Activated CD8-positive, alpha-beta T cell treated with anti-CD3 and anti-CD28 coated beads for 36 hours (primary cell): ENCODE measurements at regions not wholly inside any gene's neighbourhood (a gene's known extent, or its start where the extent isn't known, plus 50 kb on each side); places are given as distances from the start of the nearest gene placed in this dataset.
"Not testable (repeated sequence)": the region's sequence is repeated elsewhere in the genome, so short reads cannot be mapped to it uniquely, and the experiment has no call there.

Experiments
- ATAC-seq: fragments of 200-7000 bp; cut with Tn5 transposase; one replicate; pipeline ENCODE4 v1.10.0; 2021; ENCODE audit warnings: mild to moderate bottlenecking, moderate library complexity
- CTCF ChIA-PET: fragments of 350-600 bp; sonication (Branson Sonifier 250); formaldehyde crosslinking; loops from one replicate; lab custom pipeline; 2021; ENCODE audit warnings: antibody characterized with exemption; lab: Charles Lee
- POLR2A ChIA-PET: fragments of 350-600 bp; sonication (Branson Sonifier 250); formaldehyde crosslinking; loops from one replicate; lab custom pipeline; 2021; ENCODE audit warnings: antibody characterized with exemption; lab: Charles Lee
- DNase-seq: peaks from one replicate; pipeline ENCODE4 v3.0.0-alpha.2; 2020
- H3K27ac Mint-ChIP-seq: one replicate; pipeline ENCODE4 v1.8.0; 2021; ENCODE audit warnings: mild to moderate bottlenecking, mixed read lengths
- H3K27me3 Mint-ChIP-seq: one replicate; pipeline ENCODE4 v1.8.0; 2021; ENCODE audit warnings: mixed read lengths
- H3K36me3 Mint-ChIP-seq: one replicate; pipeline ENCODE4 v1.8.0; 2021; ENCODE audit warnings: low read depth, mixed read lengths
- H3K4me1 Mint-ChIP-seq: one replicate; pipeline ENCODE4 v1.8.0; 2021; ENCODE audit warnings: low read depth, mixed read lengths
- H3K4me3 Mint-ChIP-seq: one replicate; pipeline ENCODE4 v1.8.0; 2021; ENCODE audit warnings: mild to moderate bottlenecking, moderate library complexity, mixed read lengths
- H3K9me3 Mint-ChIP-seq: one replicate; pipeline ENCODE4 v1.8.0; 2021; ENCODE audit warnings: mixed read lengths
- CTCF ChIP-seq: fragments of 200-600 bp; IDR thresholded peaks from one replicate; pipeline ENCODE4 v1.8.0; 2022; ENCODE audit warnings: antibody characterized with exemption, mild to moderate bottlenecking
- intact Hi-C: fragments of 100-400 bp; cut with micrococcal nuclease; formaldehyde crosslinking; loops from one replicate; pipeline ENCODE4 v1.10.0; 2022

GRCh38 chr21:17682924-17683323, 70.2 kb upstream of the BTG3 start:
- ATAC-seq = peak; percentile 72
- peaks cover 26% of the 10 kb centered on the region for H3K4me1 Mint-ChIP-seq
- ChIA-PET POLR2A (interaction anchor here (0.9 kb wide), 1 partner anchor 94 kb away, joined by 3 read pairs; no protein-coding TSS in a partner anchor), CTCF (interaction anchor here (0.9 to 3.8 kb wide), 2 partner anchors 240 to 242 kb away, joined by 3 to 21 read pairs; no protein-coding TSS in a partner anchor)
- no peak for DNase-seq
- no peak overlapping the region for H3K4me3 Mint-ChIP-seq
- intact Hi-C loops = loop anchor here (5.0 kb wide), 1 partner anchor 99 kb away; no protein-coding TSS in a partner anchor
- H3K27me3 Mint-ChIP-seq = no peaks in the 10 kb centered on the region
- H3K36me3 Mint-ChIP-seq = peaks cover 2% of the 10 kb centered on the region
- TF ChIP-seq CTCF = no peak
- H3K9me3 Mint-ChIP-seq = peaks cover 3% of the 10 kb centered on the region
- no peak overlapping the region for H3K27ac Mint-ChIP-seq

GRCh38 chr21:17679002-17679600, 66.4 kb upstream of the BTG3 start:
- peak; percentile 71 for TF ChIP-seq CTCF
- POLR2A ChIA-PET = no interaction called here
- intact Hi-C loops = loop anchor here (1.0 to 2.0 kb wide), 2 partner anchors 224 to 246 kb away; no protein-coding TSS in a partner anchor
- H3K4me1 Mint-ChIP-seq = peaks cover 13% of the 10 kb centered on the region
- H3K27ac Mint-ChIP-seq = no peak overlapping the region
- DNase-seq (peak; percentile 15), ATAC-seq (peak; percentile 87)
- H3K27me3 Mint-ChIP-seq = no peaks in the 10 kb centered on the region
- H3K4me3 Mint-ChIP-seq = no peak overlapping the region
- H3K9me3 Mint-ChIP-seq = no peaks in the 10 kb centered on the region
- CTCF ChIA-PET = interaction anchor here (0.6 to 3.2 kb wide), 27 partner anchors 10 to 252 kb away, joined by 3 to 55 read pairs (median 4); no protein-coding TSS in a partner anchor
- H3K36me3 Mint-ChIP-seq = no peaks in the 10 kb centered on the region

- ATAC-seq, DNase-seq, H3K4me1 Mint-ChIP-seq, H3K36me3 Mint-ChIP-seq, POLR2A ChIA-PET, intact Hi-C loops, H3K4me3 Mint-ChIP-seq, H3K27ac Mint-ChIP-seq, H3K9me3 Mint-ChIP-seq, H3K27me3 Mint-ChIP-seq: not testable (repeated sequence)
- CTCF ChIA-PET = interaction anchor here (3.2 kb wide), 2 partner anchors 13 to 228 kb away, joined by 33 to 37 read pairs; no protein-coding TSS in a partner anchor
These were observed 64.2 kb upstream of the BTG3 start for GRCh38 chr21:17676930-17677329.

GRCh38 chr21:17674106-17674505, 61.4 kb upstream of the BTG3 start:
- no peaks in the 10 kb centered on the region for H3K4me1 Mint-ChIP-seq
- H3K36me3 Mint-ChIP-seq = no peaks in the 10 kb centered on the region
- intact Hi-C loops = no loop called here
- DNase-seq (no peak), ATAC-seq (no peak)
- H3K27me3 Mint-ChIP-seq = no peaks in the 10 kb centered on the region
- ChIA-PET CTCF (interaction anchor here (0.6 to 1.4 kb wide), 4 partner anchors 15 to 254 kb away, joined by 3 to 7 read pairs (median 4); no protein-coding TSS in a partner anchor), POLR2A (no interaction called here)
- H3K4me3 Mint-ChIP-seq = no peak overlapping the region
- no peaks in the 10 kb centered on the region for H3K9me3 Mint-ChIP-seq
- no peak for TF ChIP-seq CTCF
- H3K27ac Mint-ChIP-seq = no peak overlapping the region

- ChIA-PET POLR2A (no interaction called here), CTCF (interaction anchor here (1.1 to 1.4 kb wide), 4 partner anchors 15 to 252 kb away, joined by 4 to 7 read pairs (median 6); no protein-coding TSS in a partner anchor)
- H3K36me3 Mint-ChIP-seq = no peaks in the 10 kb centered on the region
- no peaks in the 10 kb centered on the region for H3K4me1 Mint-ChIP-seq
- no peak for ATAC-seq
- intact Hi-C loops = no loop called here
- TF ChIP-seq CTCF = no peak
- DNase-seq = no peak
- H3K9me3 Mint-ChIP-seq = no peaks in the 10 kb centered on the region
- H3K4me3 Mint-ChIP-seq = no peak overlapping the region
- H3K27me3 Mint-ChIP-seq = no peaks in the 10 kb centered on the region
- H3K27ac Mint-ChIP-seq = no peak overlapping the region
These were observed 60.7 kb upstream of the BTG3 start for GRCh38 chr21:17673261-17674020.
